ENCODE measurements at regions not wholly inside any gene's neighbourhood (a gene's known extent, or its start where the extent isn't known, plus 50 kb on each side); places are given as distances from the start of the nearest gene placed in this dataset.

- no peak for TF ChIP-seq CTCF (IDR thresholded peaks at IDR 0.05; ENCODE audit: insufficient read depth, low read depth, low read length)
- TF ChIP-seq EZH2 (IDR thresholded peaks at IDR 0.05; ENCODE audit: insufficient read depth, low read length), result no peak
These were observed 53.8 kb upstream of the AMPD3 start for GRCh38 chr11:10401256-10401655.
